D721Med (cell line): ENCODE measurements at regions not wholly inside any gene's neighbourhood (a gene's known extent, or its start where the extent isn't known, plus 50 kb on each side); places are given as distances from the start of the nearest gene placed in this dataset.

ENCODE experiments used
- DNase-seq: peaks from one replicate; pipeline ENCODE4 v3.0.0; 2011; ENCODE audit warnings: low spot score; ENCODE audit not compliant: insufficient read length
- FAIRE-seq: peaks from 2 replicates; lab custom pipeline; 2011; peaks lifted over from hg19 to GRCh38; lab: Jason Lieb, UNC
- CTCF ChIP-seq: IDR thresholded peaks from 2 replicates; pipeline ENCODE4 v1.5.1; 2012; ENCODE audit warnings: mild to moderate bottlenecking, control low read depth; ENCODE audit not compliant: insufficient read depth; ENCODE audit errors: missing control alignments

- TF ChIP-seq CTCF, result no peak
- no peak for DNase-seq
- FAIRE-seq, result no peak
Observed at GRCh38 chr11:70703141-70704064, 305.1 kb downstream of the CTTN start.

GRCh38 chr11:70705097-70705496 is 306.8 kb downstream of the CTTN start:
- no peak for TF ChIP-seq CTCF
- FAIRE-seq, result no peak
- no peak for DNase-seq

GRCh38 chr11:70705930-70706329 is 307.6 kb downstream of the CTTN start:
- DNase-seq (no peak), FAIRE-seq (no peak)
- TF ChIP-seq CTCF, result no peak

GRCh38 chr11:70707821-70708220 is 309.5 kb downstream of the CTTN start:
- FAIRE-seq, result no peak
- DNase-seq, result no peak
- no peak for TF ChIP-seq CTCF

GRCh38 chr11:70709596-70709995 is 311.3 kb downstream of the CTTN start:
- FAIRE-seq, result no peak
- TF ChIP-seq CTCF, result no peak

GRCh38 chr11:70710192-70710591 is 311.9 kb downstream of the CTTN start:
- DNase-seq (no peak), FAIRE-seq (no peak)
- no peak for TF ChIP-seq CTCF

More at GRCh38 chr11:70709596-70709995, 311.3 kb downstream of the CTTN start:
- no peak for DNase-seq

GRCh38 chr11:70710601-70711000 is 312.3 kb downstream of the CTTN start:
- FAIRE-seq (no peak), DNase-seq (no peak)
- no peak for TF ChIP-seq CTCF
